ENCODE measurements at regions not wholly inside any gene's neighbourhood (a gene's known extent, or its start where the extent isn't known, plus 50 kb on each side); places are given as distances from the start of the nearest gene placed in this dataset.
A peak's percentile ranks its signal among the peaks of the same experiment; 100 is the strongest.

DNA sequence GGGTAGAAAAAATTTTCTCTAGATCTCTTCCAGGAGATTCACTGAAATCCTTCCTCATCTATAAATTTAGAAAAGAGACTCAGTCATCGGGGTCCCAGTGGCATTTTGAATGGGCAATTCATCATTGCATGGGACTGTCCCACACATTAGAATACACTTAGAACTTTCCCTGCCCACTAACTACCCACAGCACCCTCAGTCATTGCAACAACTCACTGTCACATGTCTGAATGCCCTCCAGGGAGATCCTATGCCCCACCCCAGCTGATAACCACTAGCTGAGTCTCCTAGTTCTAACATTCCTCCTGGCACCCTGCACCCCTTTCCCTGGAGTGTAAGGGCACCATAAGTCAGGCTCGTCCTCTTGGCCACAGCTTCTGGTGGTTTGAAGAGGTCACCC lies 89.6 kb downstream of the INSIG2 start:
- intact Hi-C loops (cut with DNase I; ENCODE audit: low total_unique reads): no loop called here
- Histone ChIP-seq H3K9me3 (no peaks in the 10 kb centered on the region), H3K4me3 (no peak overlapping the region), H3K27me3 (no peaks in the 10 kb centered on the region), H3K27ac (no peak overlapping the region), H3K36me3 (no peaks in the 10 kb centered on the region), H3K4me1 (no peaks in the 10 kb centered on the region)
- ATAC-seq: no peak
- DNase-seq: no peak
- no peak for TF ChIP-seq POLR2A (IDR thresholded peaks at IDR 0.05)
- TF ChIP-seq, protein P1, sequence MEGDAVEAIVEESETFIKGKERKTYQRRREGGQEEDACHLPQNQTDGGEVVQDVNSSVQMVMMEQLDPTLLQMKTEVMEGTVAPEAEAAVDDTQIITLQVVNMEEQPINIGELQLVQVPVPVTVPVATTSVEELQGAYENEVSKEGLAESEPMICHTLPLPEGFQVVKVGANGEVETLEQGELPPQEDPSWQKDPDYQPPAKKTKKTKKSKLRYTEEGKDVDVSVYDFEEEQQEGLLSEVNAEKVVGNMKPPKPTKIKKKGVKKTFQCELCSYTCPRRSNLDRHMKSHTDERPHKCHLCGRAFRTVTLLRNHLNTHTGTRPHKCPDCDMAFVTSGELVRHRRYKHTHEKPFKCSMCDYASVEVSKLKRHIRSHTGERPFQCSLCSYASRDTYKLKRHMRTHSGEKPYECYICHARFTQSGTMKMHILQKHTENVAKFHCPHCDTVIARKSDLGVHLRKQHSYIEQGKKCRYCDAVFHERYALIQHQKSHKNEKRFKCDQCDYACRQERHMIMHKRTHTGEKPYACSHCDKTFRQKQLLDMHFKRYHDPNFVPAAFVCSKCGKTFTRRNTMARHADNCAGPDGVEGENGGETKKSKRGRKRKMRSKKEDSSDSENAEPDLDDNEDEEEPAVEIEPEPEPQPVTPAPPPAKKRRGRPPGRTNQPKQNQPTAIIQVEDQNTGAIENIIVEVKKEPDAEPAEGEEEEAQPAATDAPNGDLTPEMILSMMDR (IDR thresholded peaks at IDR 0.05 in 4 of 5, conservative IDR thresholded peaks at IDR 0.05 in 1 of 5): no peak
- in situ Hi-C loops (cut with MboI; ENCODE audit: low sequenced_read_pairs in 4 of 4): no loop called here

DNA sequence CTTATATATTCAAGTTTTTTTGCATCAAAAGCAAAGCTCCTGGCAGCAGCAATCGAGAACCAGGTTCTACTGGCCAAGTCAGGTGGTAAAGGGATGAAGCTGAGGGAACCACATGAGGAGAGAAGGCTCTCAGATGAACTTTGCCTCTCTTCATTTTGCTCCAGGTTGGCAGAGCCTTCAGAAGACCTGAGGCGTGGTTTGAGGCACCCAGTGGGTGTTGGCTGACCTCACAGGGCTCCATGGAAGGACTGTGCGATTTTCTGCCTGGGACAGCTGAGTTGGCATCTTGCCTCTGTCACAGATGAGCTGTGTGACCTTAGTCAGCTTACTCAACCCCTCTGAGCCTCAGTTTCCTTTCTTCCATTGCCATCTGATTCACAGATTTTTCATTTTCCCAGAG lies 89.0 kb downstream of the INSIG2 start:
- H3K9me3 ChIP-seq: no peaks in the 10 kb centered on the region
- H3K4me1 ChIP-seq: no peaks in the 10 kb centered on the region
- no peak overlapping the region for H3K27ac ChIP-seq
- ATAC-seq (no peak), DNase-seq (no peak)
- H3K27me3 ChIP-seq: no peaks in the 10 kb centered on the region
- TF ChIP-seq POLR2A (IDR thresholded peaks at IDR 0.05): no peak
- TF ChIP-seq, protein P1 (IDR thresholded peaks at IDR 0.05 in 4 of 5, conservative IDR thresholded peaks at IDR 0.05 in 1 of 5): no peak
- intact Hi-C loops (cut with DNase I; ENCODE audit: low total_unique reads) (no loop called here), in situ Hi-C loops (cut with MboI; ENCODE audit: low sequenced_read_pairs in 4 of 4) (no loop called here)
- H3K4me3 ChIP-seq: no peak overlapping the region
- no peaks in the 10 kb centered on the region for H3K36me3 ChIP-seq

DNA sequence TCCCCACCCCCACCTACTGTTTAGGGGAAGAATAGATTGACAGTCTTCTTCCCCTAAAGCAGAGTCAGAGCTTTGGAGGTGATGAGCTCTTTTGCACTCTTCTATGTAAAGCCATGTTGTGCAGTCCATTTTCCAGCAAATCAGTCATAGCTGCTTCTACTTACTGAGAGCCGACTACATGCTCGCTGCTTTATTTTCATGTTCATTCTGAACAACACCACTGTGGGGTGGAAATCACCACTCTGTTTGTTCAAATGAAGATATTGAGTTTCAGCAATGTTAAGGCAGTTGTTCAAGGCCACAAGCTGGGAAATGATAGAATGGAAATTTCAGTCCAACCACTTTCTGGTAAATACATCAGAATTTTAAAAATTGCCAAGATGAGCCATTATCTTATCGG lies 88.3 kb downstream of the INSIG2 start:
- H3K9me3 ChIP-seq: no peaks in the 10 kb centered on the region
- no peak overlapping the region for H3K27ac ChIP-seq
- DNase-seq (no peak), ATAC-seq (no peak)
- H3K27me3 ChIP-seq: no peaks in the 10 kb centered on the region
- no peaks in the 10 kb centered on the region for H3K36me3 ChIP-seq
- H3K4me3 ChIP-seq: no peak overlapping the region
- in situ Hi-C loops (cut with MboI; ENCODE audit: low sequenced_read_pairs in 4 of 4) (no loop called here), intact Hi-C loops (cut with DNase I; ENCODE audit: low total_unique reads) (no loop called here)
- H3K4me1 ChIP-seq: no peaks in the 10 kb centered on the region
- TF ChIP-seq POLR2A (IDR thresholded peaks at IDR 0.05): no peak
- TF ChIP-seq, protein P1 (IDR thresholded peaks at IDR 0.05 in 4 of 5, conservative IDR thresholded peaks at IDR 0.05 in 1 of 5): no peak

DNA sequence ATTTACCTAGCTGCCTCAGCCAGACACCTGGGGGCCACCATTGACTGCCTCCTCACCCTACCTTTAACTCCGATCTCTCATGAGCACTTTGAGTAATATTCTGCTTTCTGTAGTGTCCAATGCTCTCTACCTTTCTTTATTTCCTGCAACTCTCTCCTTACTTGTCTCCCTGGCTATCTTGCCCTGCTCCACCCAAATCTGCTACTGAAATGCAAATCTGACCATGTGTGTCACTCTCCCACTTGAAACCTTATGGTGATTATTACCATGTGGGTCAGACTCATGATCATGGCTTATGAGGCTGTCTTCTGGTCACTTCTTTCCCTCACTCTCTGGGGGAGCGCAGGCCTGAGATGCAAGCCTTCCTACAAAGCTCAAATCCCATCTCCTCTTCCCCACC lies 83.3 kb downstream of the INSIG2 start:
- DNase-seq (no peak), ATAC-seq (no peak)
- Histone ChIP-seq H3K9me3 (no peaks in the 10 kb centered on the region), H3K4me3 (no peak overlapping the region), H3K36me3 (no peaks in the 10 kb centered on the region), H3K27me3 (no peaks in the 10 kb centered on the region), H3K27ac (no peak overlapping the region), H3K4me1 (no peaks in the 10 kb centered on the region)
- intact Hi-C loops (cut with DNase I; ENCODE audit: low total_unique reads) (no loop called here), in situ Hi-C loops (cut with MboI; ENCODE audit: low sequenced_read_pairs in 4 of 4) (no loop called here)
- TF ChIP-seq POLR2A (IDR thresholded peaks at IDR 0.05): no peak
- TF ChIP-seq, protein P1 (IDR thresholded peaks at IDR 0.05 in 4 of 5, conservative IDR thresholded peaks at IDR 0.05 in 1 of 5): no peak

DNA sequence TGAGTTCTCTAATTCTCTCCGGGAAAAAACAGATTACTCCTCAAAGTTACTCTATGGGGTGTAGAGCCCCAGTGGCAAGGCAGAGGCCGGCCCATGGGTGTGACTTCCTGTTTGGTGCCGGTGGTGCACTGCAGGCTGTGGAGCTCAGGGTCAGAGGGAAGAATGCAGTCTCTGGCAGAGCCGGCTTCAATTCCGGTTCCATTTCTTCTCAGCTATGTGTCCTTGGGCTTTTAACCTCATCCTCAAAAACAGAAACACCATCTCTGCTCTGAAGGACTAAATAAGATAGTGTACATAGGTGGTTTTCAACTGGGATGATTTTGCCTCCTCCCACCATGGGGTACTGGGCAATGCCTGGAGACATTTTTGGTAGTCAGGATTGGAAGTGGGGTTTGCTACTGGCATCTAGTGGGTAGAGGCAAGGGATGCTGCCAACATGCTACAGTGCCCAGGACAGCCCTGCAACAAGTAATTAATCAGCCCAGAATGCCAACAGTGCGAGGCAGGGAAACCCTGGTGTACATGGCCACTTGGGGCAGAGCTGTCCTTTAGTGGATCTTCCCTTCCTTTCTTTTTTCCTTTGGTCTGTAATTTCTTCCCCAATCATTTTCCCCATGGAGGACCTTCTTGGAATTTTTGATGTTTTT lies 81.2 kb downstream of the INSIG2 start:
- no peaks in the 10 kb centered on the region for H3K9me3 ChIP-seq
- H3K27ac ChIP-seq: no peak overlapping the region
- H3K4me3 ChIP-seq: no peak overlapping the region
- no peak for ATAC-seq
- DNase-seq: peak in 1 of 2 donors; percentile 17
- H3K4me1 ChIP-seq: no peaks in the 10 kb centered on the region
- no peaks in the 10 kb centered on the region for H3K27me3 ChIP-seq
- intact Hi-C loops (cut with DNase I; ENCODE audit: low total_unique reads): no loop called here
- no peaks in the 10 kb centered on the region for H3K36me3 ChIP-seq
- no peak for TF ChIP-seq POLR2A (IDR thresholded peaks at IDR 0.05)
- TF ChIP-seq, protein P1 (IDR thresholded peaks at IDR 0.05 in 4 of 5, conservative IDR thresholded peaks at IDR 0.05 in 1 of 5): no peak
- in situ Hi-C loops (cut with MboI; ENCODE audit: low sequenced_read_pairs in 4 of 4): no loop called here
